Dedifferentiated amniotic fluid mesenchymal stem cell (primary cell): ENCODE measurements at regions not wholly inside any gene's neighbourhood (a gene's known extent, or its start where the extent isn't known, plus 50 kb on each side); places are given as distances from the start of the nearest gene placed in this dataset.

Experiments used
- DNase-seq: peaks from one replicate; pipeline ENCODE4 v3.0.0-alpha.2; 2016; ENCODE audit errors: extremely low spot score

GRCh38 chr1:104825401-104825800 is 1075.7 kb downstream of the AMY1C start:
- no peak for DNase-seq

GRCh38 chr1:104830534-104830933 is 1080.8 kb downstream of the AMY1C start:
- DNase-seq: no peak

GRCh38 chr1:104852151-104852550 is 1102.5 kb downstream of the AMY1C start:
- no peak for DNase-seq

- DNase-seq: no peak
Measured at GRCh38 chr1:104853276-104853675, 1103.6 kb downstream of the AMY1C start.

- no peak for DNase-seq
Measured at GRCh38 chr1:104854529-104854928, 1104.8 kb downstream of the AMY1C start.

- DNase-seq: no peak
Measured at GRCh38 chr1:104855550-104855949, 1105.9 kb downstream of the AMY1C start.

GRCh38 chr1:104856091-104856490 is 1106.4 kb downstream of the AMY1C start:
- DNase-seq: no peak

GRCh38 chr1:104856518-104856917 is 1106.8 kb downstream of the AMY1C start:
- no peak for DNase-seq

GRCh38 chr1:104868794-104869193 is 1119.1 kb downstream of the AMY1C start:
- no peak for DNase-seq

GRCh38 chr1:104874044-104874443 is 1124.3 kb downstream of the AMY1C start:
- no peak for DNase-seq

GRCh38 chr1:104878203-104878909 is 1128.7 kb downstream of the AMY1C start:
- DNase-seq: no peak

- DNase-seq: peak; percentile 15
Measured at GRCh38 chr1:104884939-104885338, 1135.2 kb downstream of the AMY1C start.

- no peak for DNase-seq
Measured at GRCh38 chr1:104905322-104905721, 1155.6 kb downstream of the AMY1C start.

GRCh38 chr1:104906141-104906540 is 1156.4 kb downstream of the AMY1C start:
- no peak for DNase-seq

- DNase-seq: no peak
Measured at GRCh38 chr1:104919188-104919587, 1169.5 kb downstream of the AMY1C start.

GRCh38 chr1:104921525-104921924 is 1171.8 kb downstream of the AMY1C start:
- peak; percentile 29 for DNase-seq

GRCh38 chr1:104923075-104923474 is 1173.4 kb downstream of the AMY1C start:
- no peak for DNase-seq

GRCh38 chr1:104929280-104929679 is 1179.6 kb downstream of the AMY1C start:
- DNase-seq: no peak

GRCh38 chr1:104932030-104932915 is 1182.6 kb downstream of the AMY1C start:
- DNase-seq: no peak

- no peak for DNase-seq
Measured at GRCh38 chr1:104932949-104933679, 1183.4 kb downstream of the AMY1C start.

- DNase-seq: no peak
Measured at GRCh38 chr1:104933846-104934245, 1184.1 kb downstream of the AMY1C start.

GRCh38 chr1:104945406-104945805 is 1195.7 kb downstream of the AMY1C start:
- no peak for DNase-seq
